Naive thymus-derived CD4-positive, alpha-beta T cell (primary cell): ENCODE measurements at regions not wholly inside any gene's neighbourhood (a gene's known extent, or its start where the extent isn't known, plus 50 kb on each side); places are given as distances from the start of the nearest gene placed in this dataset.

Experiments used
- ATAC-seq: fragments of 150-1000 bp; cut with Tn5 transposase; 2 replicates; pipeline ENCODE4 v1.10.0; 2021; ENCODE audit warnings: mild to moderate bottlenecking, moderate library complexity
- CTCF ChIA-PET: fragments of 350-600 bp; sonication (Branson Sonifier 250); formaldehyde crosslinking; loops from one replicate; lab custom pipeline; 2021; ENCODE audit warnings: antibody characterized with exemption; lab: Charles Lee
- POLR2A ChIA-PET: fragments of 350-600 bp; sonication (Branson Sonifier 250); formaldehyde crosslinking; loops from one replicate; lab custom pipeline; 2021; ENCODE audit warnings: antibody characterized with exemption, inconsistent platforms; lab: Charles Lee
- DNase-seq, 9 donors: peaks; one replicate each; pipeline versions ENCODE4 v3.0.0 to v3.0.0-alpha.2; 2020 to 2022; ENCODE audit warnings: mixed read lengths in 1 of 9
- H3K27ac ChIP-seq: one replicate; pipeline ENCODE4 v1.7.0; 2013; ENCODE audit warnings: mild to moderate bottlenecking, low read depth, low read length, moderate library complexity
- H3K27me3 ChIP-seq, 2 donors: one replicate each; pipeline ENCODE4 v1.7.0; 2013; ENCODE audit warnings: low read length in 2 of 2, mild to moderate bottlenecking in 2 of 2, moderate library complexity in 2 of 2; ENCODE audit not compliant: control insufficient read depth in 2 of 2, insufficient read depth in 2 of 2
- H3K36me3 ChIP-seq, 3 experiments: 1 replicate in 2 of 3; 2 replicates in 1 of 3; pipeline ENCODE4 v1.7.0; 2013; ENCODE audit warnings: low read length in 3 of 3, mild to moderate bottlenecking in 3 of 3, moderate library complexity in 1 of 3; ENCODE audit not compliant: insufficient read depth in 3 of 3, control insufficient read depth in 2 of 3
- H3K4me1 ChIP-seq, 2 donors: one replicate each; pipeline ENCODE4 v1.7.0; 2013; ENCODE audit warnings: low read length in 2 of 2, mild to moderate bottlenecking in 2 of 2, moderate library complexity in 1 of 2; ENCODE audit not compliant: control insufficient read depth in 2 of 2, insufficient read depth in 2 of 2
- H3K4me3 ChIP-seq: 2 replicates; pipeline ENCODE4 v1.7.0; 2013; ENCODE audit warnings: mild to moderate bottlenecking, low read length
- H3K9me3 ChIP-seq, 3 experiments: 1 replicate in 2 of 3; 2 replicates in 1 of 3; pipeline ENCODE4 v1.7.0; 2013; ENCODE audit warnings: low read length in 3 of 3; ENCODE audit not compliant: control insufficient read depth in 2 of 3
- H3K27ac Mint-ChIP-seq, 9 donors: one replicate each; pipeline ENCODE4 v1.8.0; 2020 to 2022; ENCODE audit warnings: mixed read lengths in 9 of 9, mild to moderate bottlenecking in 8 of 9, moderate library complexity in 5 of 9, inconsistent platforms in 2 of 9
- H3K27me3 Mint-ChIP-seq, 5 donors: one replicate each; pipeline ENCODE4 v1.8.0; 2021 to 2022; ENCODE audit warnings: mixed read lengths in 5 of 5, mild to moderate bottlenecking in 1 of 5
- H3K36me3 Mint-ChIP-seq, 5 donors: one replicate each; pipeline ENCODE4 v1.8.0; 2020 to 2022; ENCODE audit warnings: mixed read lengths in 5 of 5, mild to moderate bottlenecking in 3 of 5, inconsistent platforms in 1 of 5
- H3K4me1 Mint-ChIP-seq, 7 donors: one replicate each; pipeline ENCODE4 v1.8.0; 2020 to 2022; ENCODE audit warnings: mixed read lengths in 7 of 7, mild to moderate bottlenecking in 3 of 7, inconsistent platforms in 1 of 7
- H3K4me3 Mint-ChIP-seq, 10 donors: one replicate each; pipeline ENCODE4 v1.8.0; 2020 to 2022; ENCODE audit warnings: mild to moderate bottlenecking in 10 of 10, mixed read lengths in 10 of 10, moderate library complexity in 6 of 10, inconsistent platforms in 2 of 10
- H3K9me3 Mint-ChIP-seq, 11 donors: one replicate each; pipeline ENCODE4 v1.8.0; 2020 to 2022; ENCODE audit warnings: mixed read lengths in 11 of 11, mild to moderate bottlenecking in 4 of 11, inconsistent platforms in 1 of 11, moderate library complexity in 1 of 11
- intact Hi-C, 2 donors: fragments of 100-400 bp; cut with micrococcal nuclease; formaldehyde crosslinking; loops; one replicate each; pipeline ENCODE4 v1.15.1; 2023

GRCh38 chr18:75928706-75929105, 501.2 kb upstream of the SMIM21 start:
- intact Hi-C loops = no loop called here
- Mint-ChIP-seq H3K27me3 (peaks cover 0 to 11% (median 0%) of the 10 kb centered on the region in 5 donors), H3K9me3 (no peaks in the 10 kb centered on the region), H3K36me3 (no peaks in the 10 kb centered on the region), H3K4me3 (no peak overlapping the region), H3K4me1 (no peaks in the 10 kb centered on the region), H3K27ac (no peak overlapping the region)
- DNase-seq = no peak
- CTCF ChIA-PET = no interaction called here
- Histone ChIP-seq H3K36me3 (no peaks in the 10 kb centered on the region), H3K4me1 (no peaks in the 10 kb centered on the region), H3K27ac (no peak overlapping the region), H3K27me3 (peaks cover 0 to 2% of the 10 kb centered on the region in 2 donors), H3K4me3 (no peak overlapping the region), H3K9me3 (no peaks in the 10 kb centered on the region)
- POLR2A ChIA-PET = no interaction called here
- no peak for ATAC-seq

GRCh38 chr18:75927791-75928190, 500.3 kb upstream of the SMIM21 start:
- no peaks in the 10 kb centered on the region for H3K4me1 Mint-ChIP-seq
- no peak overlapping the region for H3K27ac Mint-ChIP-seq
- DNase-seq (no peak), ATAC-seq (no peak)
- Histone ChIP-seq H3K4me1 (no peaks in the 10 kb centered on the region), H3K9me3 (no peaks in the 10 kb centered on the region), H3K27me3 (no peaks in the 10 kb centered on the region), H3K4me3 (no peak overlapping the region), H3K27ac (no peak overlapping the region), H3K36me3 (no peaks in the 10 kb centered on the region)
- no peaks in the 10 kb centered on the region for H3K9me3 Mint-ChIP-seq
- intact Hi-C loops = no loop called here
- H3K36me3 Mint-ChIP-seq = no peaks in the 10 kb centered on the region
- CTCF ChIA-PET = no interaction called here
- POLR2A ChIA-PET = no interaction called here
- H3K27me3 Mint-ChIP-seq = peaks cover 0 to 10% (median 0%) of the 10 kb centered on the region in 5 donors
- no peak overlapping the region for H3K4me3 Mint-ChIP-seq

GRCh38 chr18:75926811-75927210, 499.3 kb upstream of the SMIM21 start:
- Histone ChIP-seq H3K27me3 (no peaks in the 10 kb centered on the region), H3K9me3 (no peaks in the 10 kb centered on the region), H3K36me3 (no peaks in the 10 kb centered on the region), H3K4me3 (no peak overlapping the region), H3K27ac (no peak overlapping the region), H3K4me1 (no peaks in the 10 kb centered on the region)
- no peak for DNase-seq
- H3K9me3 Mint-ChIP-seq = peaks cover 0 to 4% (median 0%) of the 10 kb centered on the region in 11 donors
- no peak overlapping the region for H3K4me3 Mint-ChIP-seq
- H3K36me3 Mint-ChIP-seq = no peaks in the 10 kb centered on the region
- intact Hi-C loops = no loop called here
- no peaks in the 10 kb centered on the region for H3K4me1 Mint-ChIP-seq
- ATAC-seq = no peak
- POLR2A ChIA-PET = no interaction called here
- H3K27ac Mint-ChIP-seq = no peak overlapping the region
- H3K27me3 Mint-ChIP-seq = peaks cover 0 to 10% (median 0%) of the 10 kb centered on the region in 5 donors
- CTCF ChIA-PET = no interaction called here

- DNase-seq (no peak), ATAC-seq (no peak)
- Histone ChIP-seq H3K4me3 (no peak overlapping the region), H3K4me1 (no peaks in the 10 kb centered on the region), H3K27ac (no peak overlapping the region), H3K36me3 (no peaks in the 10 kb centered on the region), H3K27me3 (no peaks in the 10 kb centered on the region), H3K9me3 (no peaks in the 10 kb centered on the region)
- H3K4me3 Mint-ChIP-seq = no peak overlapping the region
- no peaks in the 10 kb centered on the region for H3K4me1 Mint-ChIP-seq
- CTCF ChIA-PET = interaction anchor here (0.6 kb wide), 1 partner anchor 27 kb away, joined by 3 read pairs; no protein-coding TSS in a partner anchor
- POLR2A ChIA-PET = no interaction called here
- intact Hi-C loops = no loop called here
- H3K36me3 Mint-ChIP-seq = no peaks in the 10 kb centered on the region
- H3K27me3 Mint-ChIP-seq = peaks cover 0 to 20% (median 11%) of the 10 kb centered on the region in 5 donors
- no peak overlapping the region for H3K27ac Mint-ChIP-seq
- peaks cover 0 to 4% (median 0%) of the 10 kb centered on the region in 11 donors for H3K9me3 Mint-ChIP-seq
These were observed 495.7 kb upstream of the SMIM21 start for GRCh38 chr18:75923169-75923568.

GRCh38 chr18:75916624-75916982, 489.1 kb upstream of the SMIM21 start:
- H3K9me3 ChIP-seq = no peaks in the 10 kb centered on the region
- H3K4me3 ChIP-seq = no peak overlapping the region
- peaks cover 0 to 2% (median 0%) of the 10 kb centered on the region in 5 donors for H3K36me3 Mint-ChIP-seq
- ATAC-seq = no peak
- POLR2A ChIA-PET = no interaction called here
- intact Hi-C loops = no loop called here
- no peaks in the 10 kb centered on the region for H3K4me1 Mint-ChIP-seq
- no peak overlapping the region for H3K27ac Mint-ChIP-seq
- peaks cover 0 to 4% (median 0%) of the 10 kb centered on the region in 11 donors for H3K9me3 Mint-ChIP-seq
- no peaks in the 10 kb centered on the region for H3K36me3 ChIP-seq
- DNase-seq = no peak
- CTCF ChIA-PET = no interaction called here
- no peak overlapping the region for H3K27ac ChIP-seq
- H3K27me3 ChIP-seq = no peaks in the 10 kb centered on the region
- H3K4me3 Mint-ChIP-seq = no peak overlapping the region
- H3K27me3 Mint-ChIP-seq = peaks cover 21 to 36% (median 32%) of the 10 kb centered on the region in 5 donors
- no peaks in the 10 kb centered on the region for H3K4me1 ChIP-seq

- intact Hi-C loops = no loop called here
- H3K36me3 Mint-ChIP-seq = peaks cover 0 to 2% (median 0%) of the 10 kb centered on the region in 5 donors
- Histone ChIP-seq H3K9me3 (no peaks in the 10 kb centered on the region), H3K27ac (no peak overlapping the region), H3K4me3 (no peak overlapping the region), H3K27me3 (no peaks in the 10 kb centered on the region), H3K4me1 (no peaks in the 10 kb centered on the region), H3K36me3 (no peaks in the 10 kb centered on the region)
- no peaks in the 10 kb centered on the region for H3K4me1 Mint-ChIP-seq
- no peak overlapping the region for H3K4me3 Mint-ChIP-seq
- CTCF ChIA-PET = no interaction called here
- H3K9me3 Mint-ChIP-seq = peaks cover 0 to 2% (median 0%) of the 10 kb centered on the region in 11 donors
- no peak for ATAC-seq
- POLR2A ChIA-PET = no interaction called here
- DNase-seq = no peak
- H3K27ac Mint-ChIP-seq = no peak overlapping the region
- H3K27me3 Mint-ChIP-seq = peaks cover 21 to 31% (median 27%) of the 10 kb centered on the region in 5 donors
These were observed 488.6 kb upstream of the SMIM21 start for GRCh38 chr18:75915941-75916623.

GRCh38 chr18:75912829-75913228, 485.3 kb upstream of the SMIM21 start:
- H3K4me3 Mint-ChIP-seq = no peak overlapping the region
- CTCF ChIA-PET = no interaction called here
- no peaks in the 10 kb centered on the region for H3K4me1 Mint-ChIP-seq

More at GRCh38 chr18:75912829-75913228, 485.3 kb upstream of the SMIM21 start:
- Mint-ChIP-seq H3K9me3 (peaks cover 0 to 2% (median 0%) of the 10 kb centered on the region in 11 donors), H3K27me3 (peaks cover 19 to 26% (median 21%) of the 10 kb centered on the region in 5 donors), H3K27ac (no peak overlapping the region), H3K36me3 (peaks cover 0 to 2% (median 0%) of the 10 kb centered on the region in 5 donors)
- no peaks in the 10 kb centered on the region for H3K36me3 ChIP-seq
- ATAC-seq = no peak
- no peak overlapping the region for H3K27ac ChIP-seq
- no peaks in the 10 kb centered on the region for H3K4me1 ChIP-seq
- no peaks in the 10 kb centered on the region for H3K9me3 ChIP-seq
- no peak for DNase-seq
- POLR2A ChIA-PET = no interaction called here
- H3K4me3 ChIP-seq = no peak overlapping the region
- H3K27me3 ChIP-seq = no peaks in the 10 kb centered on the region
- intact Hi-C loops = no loop called here
